Fibroblast of peridontal ligament (primary cell): ENCODE measurements at regions not wholly inside any gene's neighbourhood (a gene's known extent, or its start where the extent isn't known, plus 50 kb on each side); places are given as distances from the start of the nearest gene placed in this dataset.
A peak's percentile ranks its signal among the peaks of the same experiment; 100 is the strongest.
"Not testable (repeated sequence)": the region's sequence is repeated elsewhere in the genome, so short reads cannot be mapped to it uniquely, and the experiment has no call there.

Source experiments
- DNase-seq: peaks from one replicate; pipeline ENCODE4 v3.0.0-alpha.2; 2010; ENCODE audit errors: extremely low read depth

GRCh38 chrX:8027827-8028226 is 100.6 kb upstream of the PNPLA4 start:
- DNase-seq: no peak

GRCh38 chrX:8025705-8026104 is 98.5 kb upstream of the PNPLA4 start:
- DNase-seq: no peak

- DNase-seq: no peak
Observed at GRCh38 chrX:8018934-8019333, 91.7 kb upstream of the PNPLA4 start.

GRCh38 chrX:8010105-8010504 is 82.9 kb upstream of the PNPLA4 start:
- no peak for DNase-seq

GRCh38 chrX:8005678-8006347 is 78.6 kb upstream of the PNPLA4 start:
- no peak for DNase-seq

DNA sequence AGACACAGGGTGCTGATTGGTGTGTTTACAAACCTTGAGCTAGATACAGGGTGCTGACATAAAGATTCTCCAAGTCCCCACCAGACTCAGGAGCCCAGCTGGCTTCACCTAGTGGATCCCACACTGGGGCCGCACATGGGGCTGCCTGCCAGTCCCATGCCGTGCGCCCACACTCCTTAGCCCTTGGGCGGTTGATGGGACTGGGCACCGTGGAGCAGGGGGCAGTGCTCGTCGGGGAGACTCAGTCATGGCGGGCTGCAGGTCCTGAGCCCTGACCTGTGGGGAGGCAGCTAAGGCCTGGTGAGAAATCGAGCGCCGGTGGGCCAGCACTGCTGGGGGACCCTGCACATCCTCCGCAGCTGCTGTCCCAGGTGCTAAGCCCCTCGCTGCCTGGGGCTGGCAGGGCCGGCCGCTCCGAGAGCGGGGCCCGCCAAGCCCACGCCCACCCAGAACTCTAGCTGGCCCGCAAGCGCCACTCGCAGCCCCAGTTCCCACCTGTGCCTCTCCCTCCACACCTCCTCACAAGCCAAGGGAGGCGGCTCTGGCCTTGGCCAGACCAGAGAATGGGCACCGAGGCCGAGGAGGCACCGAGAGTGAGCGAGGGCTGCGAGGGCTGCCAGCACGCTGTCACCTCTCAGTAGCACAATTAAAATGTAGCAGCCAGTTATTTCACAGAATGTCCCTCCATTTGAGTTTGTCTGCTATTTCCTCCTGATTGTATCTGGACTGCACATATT is 76.1 kb upstream of the PNPLA4 start:
- no peak for DNase-seq

GRCh38 chrX:7996851-7997250 is 69.6 kb upstream of the PNPLA4 start:
- DNase-seq: no peak

GRCh38 chrX:7996414-7996813 is 69.2 kb upstream of the PNPLA4 start:
- peak; percentile 27 for DNase-seq

GRCh38 chrX:7993873-7994272 is 66.7 kb upstream of the PNPLA4 start:
- DNase-seq: no peak

DNA sequence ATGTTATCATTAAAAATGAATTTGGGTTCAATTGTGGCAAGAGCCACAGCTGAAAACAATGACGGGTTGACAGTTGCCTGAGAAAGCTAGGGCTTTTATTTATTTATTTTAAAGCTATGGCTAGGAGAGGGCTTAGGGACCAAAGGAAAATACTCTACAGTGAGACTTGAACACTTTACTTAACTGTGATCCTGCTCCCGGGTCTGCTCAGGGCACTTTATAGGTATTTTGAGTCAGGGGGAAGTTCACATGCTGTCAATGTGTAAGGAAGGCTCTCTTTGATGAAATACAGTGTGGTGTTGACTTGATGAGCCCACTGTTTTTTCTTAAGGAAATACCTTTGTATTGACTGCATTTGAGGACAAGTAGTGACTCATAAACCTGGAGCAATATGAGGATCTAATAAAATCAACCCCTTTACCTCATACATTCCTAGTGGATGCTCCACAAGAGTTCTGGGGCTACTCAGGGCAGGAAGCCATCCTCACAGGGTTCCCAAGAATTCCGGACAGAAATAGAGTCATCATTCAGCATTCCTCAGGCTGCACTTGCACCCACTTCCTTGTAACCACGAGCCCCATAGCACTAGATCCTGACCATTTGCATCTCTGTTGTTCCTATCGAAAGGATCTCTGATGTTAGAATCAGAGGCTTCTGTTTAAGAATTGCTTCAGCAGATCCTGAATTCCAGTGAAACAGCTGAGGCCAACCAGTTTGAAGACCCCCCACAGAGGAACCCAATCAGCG is 61.0 kb upstream of the PNPLA4 start:
- DNase-seq: not testable (repeated sequence)

GRCh38 chrX:7987160-7988012 is 60.2 kb upstream of the PNPLA4 start:
- DNase-seq: no peak

- not testable (repeated sequence) for DNase-seq
Observed at GRCh38 chrX:7986738-7987137, 59.5 kb upstream of the PNPLA4 start.

- DNase-seq: no peak
Observed at GRCh38 chrX:7985568-7985967, 58.4 kb upstream of the PNPLA4 start.

DNA sequence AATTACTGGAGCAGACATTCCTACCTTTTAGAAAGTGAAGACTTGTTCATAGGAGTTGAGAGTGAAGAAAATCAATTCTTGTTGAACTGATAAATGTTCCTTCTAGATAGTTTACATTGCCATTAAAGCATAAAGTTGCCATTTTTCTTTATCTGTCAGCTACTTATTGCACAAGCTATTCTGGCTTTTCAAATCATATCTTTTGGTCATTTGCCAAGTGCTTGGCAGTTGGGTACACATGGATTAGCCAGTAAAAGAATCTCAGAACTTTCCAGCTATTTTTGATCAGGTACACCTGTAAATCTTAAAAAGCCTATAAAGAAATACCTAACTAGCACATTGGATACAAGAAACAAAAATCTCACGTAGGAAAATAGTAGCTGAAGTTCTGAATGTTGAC is 56.4 kb upstream of the PNPLA4 start:
- DNase-seq: no peak
